ENCODE measurements at regions not wholly inside any gene's neighbourhood (a gene's known extent, or its start where the extent isn't known, plus 50 kb on each side); places are given as distances from the start of the nearest gene placed in this dataset.

DNA sequence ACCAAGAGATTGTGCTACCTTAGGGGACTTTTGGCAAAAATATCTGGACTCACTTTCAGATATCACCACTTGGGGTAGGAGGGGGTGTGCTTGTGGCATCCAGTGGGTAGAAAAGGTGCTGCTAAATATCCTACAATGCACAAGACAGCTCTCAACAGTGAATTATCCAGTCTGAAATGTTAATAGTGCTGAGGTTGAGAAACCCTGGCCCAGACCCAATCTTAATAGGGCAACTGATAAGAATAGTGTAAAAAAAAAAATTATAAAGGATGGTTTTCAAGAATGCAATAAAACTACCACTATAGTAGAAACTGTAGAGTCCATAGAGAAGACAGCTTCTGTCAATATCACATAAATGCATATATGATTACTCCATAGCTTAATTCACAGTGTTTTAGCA lies 185.5 kb downstream of the ZNF330 start:
- DNase-seq: no peak

DNA sequence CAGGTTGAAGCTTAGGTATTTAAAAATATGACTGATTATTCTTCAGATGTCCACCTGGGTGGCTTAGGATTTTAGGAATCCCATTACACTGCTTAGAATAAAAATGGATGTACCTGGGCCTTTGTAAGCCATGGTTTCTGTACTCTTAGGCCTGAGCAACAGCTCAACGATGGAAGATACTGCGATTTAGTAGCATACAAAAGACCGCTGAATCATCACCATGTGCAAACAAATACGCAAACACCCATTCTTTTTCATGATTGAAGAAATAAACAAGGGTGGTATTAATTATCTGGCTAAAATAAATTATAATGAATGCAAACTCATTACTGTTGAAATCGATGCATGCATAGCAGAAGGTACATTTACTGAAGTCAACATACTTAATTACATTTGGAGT lies 188.9 kb downstream of the ZNF330 start:
- no peak for DNase-seq

DNA sequence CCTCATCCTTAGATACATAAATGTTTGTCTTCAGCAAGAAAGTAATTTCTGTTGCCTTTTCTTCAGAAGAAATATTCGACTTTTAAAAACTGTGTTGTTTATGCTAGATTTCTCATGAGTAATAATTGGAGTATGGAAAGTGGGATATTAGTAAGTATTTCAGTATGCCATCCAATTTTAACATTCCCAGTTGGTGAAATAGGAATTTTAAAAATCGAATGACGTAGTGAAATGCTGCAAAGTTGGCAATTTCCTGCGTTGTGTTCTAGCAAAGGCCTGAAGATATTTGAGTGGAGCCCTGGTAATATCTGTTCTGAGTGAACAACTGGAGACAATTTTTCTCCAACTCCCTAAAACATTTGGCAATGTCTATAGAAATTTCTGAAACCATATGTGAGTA lies 190.1 kb downstream of the ZNF330 start:
- DNase-seq: peak; percentile 82

DNA sequence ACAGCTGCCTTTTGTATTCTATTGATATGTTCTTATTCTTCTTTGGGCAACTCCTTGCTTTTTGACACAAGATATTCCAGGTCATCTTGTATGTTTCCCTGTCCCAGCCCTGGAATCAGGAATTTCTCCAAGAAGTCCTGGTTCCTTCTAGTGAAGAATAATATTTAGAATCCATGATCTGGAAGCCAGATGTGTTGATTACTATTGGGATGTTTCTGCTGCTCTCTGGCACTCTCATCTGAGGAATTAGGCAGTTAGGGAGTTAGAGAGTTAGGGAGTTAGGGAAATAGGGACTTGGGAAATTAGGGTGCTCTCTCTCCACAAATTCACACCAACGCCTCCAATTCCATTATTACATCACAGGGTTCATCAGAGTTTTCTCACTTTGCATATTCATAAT lies 191.2 kb downstream of the ZNF330 start:
- DNase-seq: no peak

DNA sequence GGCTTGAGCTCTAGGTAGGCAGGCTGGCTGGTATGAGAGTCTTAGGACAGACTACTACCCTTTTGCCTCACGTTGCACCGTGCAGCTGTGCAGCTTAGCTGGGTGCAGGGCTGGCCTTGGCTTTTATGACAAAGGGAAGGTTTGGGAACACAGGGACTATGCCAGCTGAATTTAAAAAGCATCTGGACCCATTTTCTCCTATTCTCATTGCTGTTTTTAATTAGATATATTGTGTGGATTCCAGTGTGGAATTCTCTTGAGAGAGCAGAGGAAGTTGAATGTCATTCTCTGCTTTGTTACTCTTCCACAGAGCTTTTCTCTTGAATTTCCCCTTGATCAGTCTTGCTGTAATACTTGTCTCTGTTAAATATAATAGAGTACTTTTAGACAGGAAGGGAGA lies 192.7 kb downstream of the ZNF330 start:
- DNase-seq: no peak

DNA sequence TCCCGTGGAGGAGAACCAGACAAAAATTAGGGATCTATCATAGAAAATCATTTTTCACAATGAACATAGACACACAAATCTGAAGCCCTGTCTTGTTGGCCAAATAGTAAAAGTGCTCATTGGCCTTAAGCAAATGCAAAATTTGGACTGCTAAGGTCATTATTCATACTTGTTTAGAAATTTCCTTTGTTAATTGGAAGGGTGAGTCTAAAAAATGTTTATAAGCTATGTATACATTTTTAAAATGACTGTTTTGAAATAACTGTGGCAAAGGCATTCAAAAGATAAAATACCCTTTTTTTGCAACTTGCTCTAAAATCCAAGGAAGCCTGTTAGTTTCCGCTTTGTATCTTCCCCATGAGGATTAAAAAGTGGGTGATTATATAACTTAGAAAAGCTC lies 195.0 kb downstream of the ZNF330 start:
- DNase-seq: no peak

DNA sequence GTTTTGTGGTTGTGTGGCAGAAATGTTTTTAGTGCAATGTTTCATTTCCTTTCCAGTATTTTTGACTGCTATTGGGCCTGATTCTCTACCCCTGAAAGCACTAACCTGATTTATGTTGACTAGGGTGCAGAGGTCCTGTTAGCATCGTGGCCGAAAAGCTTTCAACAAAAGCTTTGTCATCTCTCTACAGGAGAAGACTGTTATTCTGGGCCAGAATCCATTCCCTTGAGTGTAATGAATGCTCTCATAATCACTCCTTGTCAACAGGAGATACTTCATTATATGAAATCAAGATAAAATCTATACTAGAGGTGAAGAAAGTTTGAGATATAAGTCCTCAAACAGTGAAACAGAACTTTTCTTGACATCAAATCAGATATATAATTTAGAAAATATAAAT lies 195.5 kb downstream of the ZNF330 start:
- no peak for DNase-seq

DNA sequence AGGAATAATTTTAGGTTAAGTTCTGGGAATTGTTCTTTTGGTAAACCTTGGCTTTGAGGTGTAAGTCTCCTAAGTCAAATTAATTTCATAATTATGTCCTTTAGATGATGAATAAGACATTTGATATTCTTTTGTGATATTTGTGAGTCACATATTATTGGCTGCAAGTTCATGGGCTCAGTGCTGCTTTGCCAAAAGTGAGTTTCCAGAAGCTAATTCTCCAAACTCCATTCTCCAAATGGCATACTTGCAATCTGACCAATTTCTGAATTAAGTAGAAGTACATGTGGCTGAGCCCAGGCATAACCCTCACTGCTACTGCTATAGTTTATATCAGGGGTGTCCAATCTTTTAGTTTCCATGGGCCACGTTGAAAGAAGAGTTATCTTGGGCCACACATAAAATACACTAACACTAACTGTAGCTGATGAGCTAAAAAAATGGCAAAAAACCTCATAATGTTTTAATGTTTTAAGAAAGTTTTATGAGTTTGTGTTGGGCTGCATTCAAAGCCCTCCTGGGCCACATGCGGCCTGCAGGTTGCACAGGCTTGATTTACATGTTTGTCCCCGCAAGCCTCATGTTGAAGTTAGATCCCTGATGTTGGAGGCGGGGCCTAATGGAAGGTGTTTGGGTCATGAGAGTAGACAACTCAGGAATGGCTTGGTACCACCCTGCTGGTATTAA lies 196.1 kb downstream of the ZNF330 start:
- no peak for DNase-seq

DNA sequence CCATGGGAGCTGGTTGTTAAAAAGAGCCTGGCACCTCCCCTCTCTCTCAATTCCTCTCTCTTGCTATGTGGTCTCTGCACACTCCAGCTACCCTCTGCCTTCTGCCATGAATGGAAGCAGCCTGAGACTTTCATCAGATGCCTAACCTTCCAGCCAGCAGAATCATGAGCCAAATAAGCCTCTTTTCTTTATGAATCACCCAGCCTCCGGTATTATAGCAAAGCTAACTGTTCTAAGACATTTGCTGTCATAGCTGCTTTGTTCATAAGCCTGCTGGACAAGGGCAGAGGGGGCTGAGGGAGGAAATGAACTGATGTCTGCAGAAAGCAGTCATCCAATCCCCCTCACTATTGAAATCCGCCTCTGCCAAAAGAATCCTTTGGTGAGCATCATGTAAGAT lies 196.7 kb downstream of the ZNF330 start:
- peak; percentile 54 for DNase-seq

DNA sequence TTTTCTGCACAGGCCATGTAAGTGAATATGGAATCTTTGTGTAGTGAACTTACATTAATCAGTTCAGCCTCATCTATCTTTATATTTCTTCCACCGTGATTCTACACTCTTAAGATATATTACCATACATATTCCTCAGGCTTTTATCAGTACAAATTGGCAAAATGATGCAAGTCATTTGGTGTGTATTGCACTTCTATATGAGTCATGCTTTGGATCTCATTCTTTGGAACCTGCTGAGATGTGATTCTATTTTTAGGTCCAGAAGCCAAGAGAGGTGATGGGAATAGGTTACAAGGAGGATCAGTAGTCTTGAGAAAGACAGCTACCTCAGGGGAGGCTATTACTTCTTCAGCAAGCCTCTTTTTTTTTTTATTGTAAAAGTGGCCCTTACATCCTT lies 204.4 kb downstream of the ZNF330 start:
- DNase-seq: peak; percentile 57

DNA sequence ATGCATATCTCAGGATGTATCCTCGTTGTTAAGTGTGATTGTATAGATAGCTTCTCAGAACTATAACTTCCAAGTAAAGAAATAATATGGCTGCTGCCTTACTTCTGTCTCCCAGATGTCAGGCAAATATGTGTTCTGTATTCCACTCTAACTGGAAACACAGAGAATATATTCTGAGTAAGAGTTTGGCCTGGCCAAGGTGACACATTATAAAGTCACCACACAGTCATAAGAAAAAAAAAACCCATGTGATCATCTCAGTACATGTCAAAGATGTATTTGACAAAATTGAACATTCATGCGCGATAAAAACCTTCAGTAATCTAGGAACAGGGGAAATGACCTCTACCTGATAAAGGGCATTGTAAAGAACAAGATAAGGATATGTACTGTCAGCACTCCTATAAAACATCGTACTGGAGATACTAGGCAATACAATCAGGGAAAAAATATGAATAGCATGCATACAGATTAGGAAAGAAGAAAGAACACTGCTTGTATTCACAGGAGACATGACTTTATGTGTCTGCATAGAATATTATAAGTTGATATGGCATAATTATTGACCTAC lies 207.1 kb downstream of the ZNF330 start:
- DNase-seq: no peak

DNA sequence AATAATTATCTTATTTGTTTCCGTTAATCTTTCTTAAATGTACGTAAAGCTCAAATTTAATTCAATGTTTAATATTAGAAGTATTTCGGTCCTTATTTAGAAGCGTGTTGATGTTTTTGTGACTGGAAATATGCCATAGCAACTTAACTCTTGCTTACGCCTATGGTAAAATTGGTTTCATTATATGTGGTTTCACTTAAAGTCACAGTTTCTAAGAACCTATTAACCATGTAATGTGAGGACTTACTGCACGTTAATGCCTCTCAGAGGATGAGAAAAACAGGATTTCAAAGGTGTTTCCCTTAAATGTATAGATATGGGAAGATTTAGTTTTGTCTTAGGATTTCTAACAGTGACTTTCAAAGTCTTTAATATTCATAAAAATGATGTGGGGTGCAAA lies 206.4 kb upstream of the IL15 start:
- DNase-seq: no peak

DNA sequence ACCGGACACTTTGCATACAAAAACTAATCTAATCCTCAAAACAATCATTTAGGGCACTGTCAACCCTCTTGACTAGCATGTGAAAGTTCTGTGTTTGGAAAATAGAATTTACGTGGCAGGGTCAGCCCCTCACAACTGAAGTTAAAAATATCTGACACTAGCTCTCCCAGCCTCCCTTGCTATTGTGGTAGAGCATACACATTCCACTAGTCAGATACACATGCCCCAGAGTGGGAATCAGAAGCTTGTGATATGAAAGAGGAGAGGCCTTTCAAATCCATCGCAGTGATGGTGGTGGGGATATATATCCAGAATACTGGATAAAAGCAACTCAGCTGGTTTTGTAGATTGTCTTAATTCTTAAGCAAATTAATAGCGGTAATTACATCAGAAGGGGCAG lies 205.7 kb upstream of the IL15 start:
- no peak for DNase-seq

DNA sequence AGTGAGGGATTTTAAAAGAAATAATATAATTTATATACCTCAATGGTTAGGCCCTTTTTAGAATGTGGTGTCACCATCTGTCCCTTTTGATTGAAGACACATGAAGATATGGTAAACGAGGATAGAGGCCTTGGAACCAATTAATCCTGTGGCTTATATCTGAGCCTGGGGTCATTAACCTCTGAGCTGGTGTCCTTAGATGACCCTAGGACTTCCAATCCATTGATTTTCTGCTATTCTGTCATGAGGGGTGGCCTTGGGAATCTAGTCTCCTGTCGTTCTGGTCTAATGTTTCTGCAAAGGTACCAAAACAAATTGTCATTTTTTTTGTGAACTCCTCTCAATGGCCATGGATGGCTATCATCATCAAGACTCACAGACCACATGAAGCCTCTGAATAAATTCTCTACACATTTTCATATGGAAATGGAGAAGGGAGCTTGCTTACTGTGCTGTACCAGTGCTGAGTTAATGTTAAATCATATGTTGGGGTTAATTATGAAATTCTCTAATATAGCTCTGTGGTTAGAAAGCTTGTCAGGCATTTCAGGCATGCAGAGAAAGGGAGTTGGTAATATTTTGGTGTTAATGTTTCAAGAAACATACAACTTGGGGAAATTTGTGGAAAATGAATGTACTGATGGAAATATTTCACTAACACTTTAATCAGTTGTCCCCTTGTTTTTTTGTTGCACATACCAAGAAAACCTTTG lies 204.2 kb upstream of the IL15 start:
- peak; percentile 61 for DNase-seq

DNA sequence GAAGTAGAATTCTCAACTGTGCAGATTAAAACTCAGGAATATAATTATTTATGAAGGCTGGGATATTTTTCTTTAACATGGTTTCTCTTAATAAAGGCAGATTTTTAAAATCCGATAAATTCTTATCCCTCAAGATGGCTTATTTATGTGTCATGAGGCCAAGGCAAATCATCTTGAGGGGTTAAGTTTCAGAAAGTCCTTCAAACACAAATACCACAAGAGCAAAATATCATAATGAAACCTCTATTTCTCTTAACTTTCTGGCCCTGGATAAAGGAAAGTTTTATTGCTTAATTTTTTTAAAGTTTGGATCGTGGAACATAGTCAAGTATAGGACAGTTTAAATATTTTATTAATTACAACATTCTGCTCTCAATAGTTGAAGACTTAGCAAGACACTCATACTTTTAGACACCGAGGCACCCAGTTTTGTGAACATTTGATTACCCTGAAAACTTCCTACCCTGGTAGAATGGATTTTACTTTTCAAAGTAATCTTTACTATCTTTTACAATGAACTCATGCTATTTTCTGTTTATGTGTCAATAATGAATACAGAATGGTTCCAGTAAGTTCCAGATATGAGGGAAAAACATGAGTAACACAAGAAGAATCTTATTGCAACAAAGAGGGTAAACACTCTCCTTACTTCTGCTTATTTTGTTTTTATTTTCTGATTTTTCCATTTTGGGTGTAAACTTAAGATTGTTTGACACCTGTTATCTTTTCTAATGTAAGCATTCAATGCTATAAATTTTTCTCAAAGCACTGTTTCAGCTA lies 200.7 kb upstream of the IL15 start:
- DNase-seq: peak; percentile 31

DNA sequence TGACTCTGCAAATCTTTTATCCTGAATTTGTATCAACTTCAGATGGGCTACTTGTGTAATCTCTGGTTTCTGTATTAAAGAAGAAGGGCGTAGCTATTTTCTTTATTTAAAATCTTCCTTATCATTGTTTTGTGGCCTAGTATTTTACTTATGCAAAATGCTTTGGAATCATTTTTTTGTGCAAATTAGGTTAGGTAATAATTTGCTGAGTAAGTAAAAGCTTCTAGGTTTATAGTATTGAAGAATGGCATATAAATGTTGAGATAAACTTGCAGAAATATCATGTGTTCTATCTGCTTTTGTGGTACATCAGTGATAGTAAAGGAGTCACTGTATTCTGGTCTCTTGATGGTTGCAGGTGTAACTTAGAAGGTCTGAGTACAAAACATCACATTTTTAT lies 197.2 kb upstream of the IL15 start:
- no peak for DNase-seq

DNA sequence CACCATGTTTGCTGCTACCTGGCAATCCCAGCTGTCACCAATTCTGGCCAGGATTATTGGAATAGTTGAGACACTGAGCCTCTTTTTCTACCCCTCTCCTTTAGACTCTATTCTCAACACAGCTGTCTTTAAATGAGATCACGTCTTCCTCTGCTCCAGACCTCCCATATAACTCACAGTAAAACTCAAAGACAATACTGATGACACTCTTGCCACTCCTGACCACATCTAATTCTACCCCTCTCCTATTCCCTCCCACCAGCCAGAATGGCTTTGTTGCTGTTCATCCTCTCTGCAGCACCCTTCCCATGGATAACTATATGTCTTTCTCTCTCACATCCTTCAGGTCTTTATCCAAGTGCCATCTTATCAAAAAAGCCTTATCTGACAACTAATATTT lies 188.6 kb upstream of the IL15 start:
- no peak for DNase-seq

DNA sequence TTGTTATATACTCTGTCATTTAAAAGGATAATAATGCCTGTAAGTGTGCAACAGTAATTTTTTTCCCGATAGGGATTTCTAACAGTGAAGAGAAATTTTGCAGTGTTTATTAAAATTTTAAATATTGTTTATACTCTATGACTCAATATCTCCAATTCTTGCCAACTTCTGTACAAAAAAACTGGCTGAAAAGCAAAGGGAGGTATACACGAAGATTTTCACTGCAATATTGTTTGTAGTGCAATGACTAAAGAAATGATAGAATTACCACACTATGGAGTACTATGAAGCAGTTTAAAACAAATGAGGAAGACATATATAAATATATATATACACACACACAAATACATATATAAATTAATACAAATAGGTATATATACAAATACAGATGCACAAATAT lies 187.9 kb upstream of the IL15 start:
- no peak for DNase-seq

DNA sequence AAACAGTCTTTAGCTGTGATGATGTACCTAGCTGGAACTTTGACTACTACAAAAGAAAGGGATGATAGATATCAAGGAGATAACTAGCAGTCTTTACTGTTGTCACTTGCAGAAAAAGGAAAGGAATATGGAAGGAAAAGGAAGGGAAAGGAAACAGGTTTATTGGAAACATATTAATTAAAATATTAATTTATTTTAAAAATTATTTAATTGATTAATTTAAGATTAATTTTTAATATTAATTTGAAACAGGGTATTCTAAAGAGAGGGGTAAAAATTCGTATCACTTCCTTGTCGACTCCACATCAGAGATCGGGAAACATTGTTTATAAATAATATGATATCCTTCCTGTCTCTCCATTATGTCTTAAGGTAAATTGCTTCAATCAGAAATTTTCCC lies 186.5 kb upstream of the IL15 start:
- DNase-seq: no peak

DNA sequence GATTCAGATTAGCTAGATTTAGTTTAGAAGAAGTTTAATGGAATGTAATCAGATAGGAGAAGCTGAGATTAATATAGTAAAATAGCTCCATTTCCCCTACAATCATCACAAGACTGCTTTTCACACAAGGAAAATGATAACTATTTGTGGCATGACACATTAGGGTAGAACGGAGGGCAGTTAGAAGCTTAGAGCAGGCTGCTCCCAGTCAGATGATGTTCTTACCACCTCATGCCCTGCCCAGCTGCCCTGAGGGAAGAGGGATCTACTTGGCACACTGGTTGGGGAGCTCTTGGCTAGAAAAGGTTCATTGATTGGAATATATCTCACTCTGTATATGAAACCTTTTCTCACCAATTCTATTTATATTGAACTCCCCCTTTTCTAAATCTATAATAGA lies 180.7 kb upstream of the IL15 start:
- peak; percentile 57 for DNase-seq

DNA sequence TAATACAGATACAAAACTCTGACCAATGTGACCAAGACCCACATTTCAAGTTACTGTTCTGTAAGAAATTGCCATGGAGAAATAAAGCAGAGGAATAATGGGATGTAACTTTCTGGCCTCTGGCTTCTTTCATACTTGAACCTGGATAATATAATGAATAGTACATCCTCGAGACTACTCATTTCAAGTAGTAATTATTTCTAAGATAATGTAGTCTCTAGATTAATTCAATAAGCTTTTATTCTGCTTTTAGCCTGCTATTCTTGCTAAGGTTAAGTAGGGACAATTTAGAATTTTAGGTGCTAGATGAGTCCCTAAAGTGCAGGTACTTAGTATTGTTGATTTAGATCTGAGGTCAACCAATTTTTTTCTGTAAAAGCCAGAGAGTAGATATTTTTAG lies 178.7 kb upstream of the IL15 start:
- no peak for DNase-seq

DNA sequence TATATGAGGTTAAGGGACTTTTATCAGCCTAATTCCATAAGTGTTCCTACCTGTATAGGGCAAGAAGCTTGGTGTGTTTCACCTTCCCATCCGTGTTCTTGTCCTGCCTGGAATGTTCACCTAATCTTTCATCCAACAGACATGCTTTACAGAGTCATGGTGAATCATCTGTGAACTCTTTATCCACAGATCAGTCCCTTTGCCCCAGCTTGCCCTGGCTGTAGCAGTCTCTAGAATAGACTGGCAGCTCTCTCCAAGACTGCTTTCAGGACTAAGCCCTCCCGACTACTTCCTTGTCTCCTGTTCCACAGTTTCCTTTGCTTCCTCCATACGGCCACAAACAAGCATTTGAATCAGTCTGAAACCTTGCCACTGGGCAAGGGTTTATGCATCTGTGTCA lies 177.9 kb upstream of the IL15 start:
- peak; percentile 30 for DNase-seq

DNA sequence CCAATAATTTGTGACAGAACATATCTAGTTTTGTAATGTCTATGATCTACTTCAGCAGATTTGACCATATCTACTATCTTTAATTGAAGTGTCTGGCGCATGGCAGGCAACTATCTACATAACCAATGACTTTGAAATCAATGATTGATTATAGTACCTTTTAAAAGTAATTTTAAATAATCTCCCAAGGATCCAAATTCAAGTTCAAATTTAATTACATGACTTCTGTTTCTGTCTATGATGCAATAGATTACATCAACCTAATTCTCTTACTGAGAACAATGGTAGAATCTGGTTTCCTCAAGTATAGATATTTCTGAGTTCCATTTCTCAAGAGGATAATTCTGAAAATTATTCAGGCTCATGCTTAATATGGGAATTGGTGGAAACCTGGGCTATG lies 177.4 kb upstream of the IL15 start:
- no peak for DNase-seq

DNA sequence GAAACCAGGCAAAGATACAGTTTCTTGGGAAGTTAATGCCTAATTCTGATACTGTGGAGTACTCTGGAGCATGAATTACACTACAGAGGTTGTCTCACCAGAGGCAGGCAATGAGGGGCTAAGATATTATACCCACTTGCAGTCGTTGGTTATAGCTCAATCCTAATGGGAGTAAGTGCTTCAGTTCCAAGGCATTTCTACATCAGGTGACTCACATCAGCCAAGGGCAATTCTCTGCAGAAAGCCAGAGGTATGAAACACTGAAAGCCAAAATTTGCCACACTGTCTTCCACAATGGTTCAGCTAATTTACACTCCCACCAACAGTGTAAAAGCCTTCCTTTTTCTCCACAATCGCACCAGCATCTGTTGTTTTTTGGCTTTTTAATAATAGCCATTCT lies 174.0 kb upstream of the IL15 start:
- peak; percentile 15 for DNase-seq
